Neuronal stem cell (in vitro differentiated cells): ENCODE measurements at regions not wholly inside any gene's neighbourhood (a gene's known extent, or its start where the extent isn't known, plus 50 kb on each side); places are given as distances from the start of the nearest gene placed in this dataset.

Experiments used
- DNase-seq: peaks from one replicate; pipeline ENCODE4 v3.0.0-alpha.2; 2013; ENCODE audit warnings: low spot score
- H2AFZ ChIP-seq: one replicate; pipeline ENCODE4 v1.6.1; 2013; ENCODE audit warnings: mild to moderate bottlenecking, low read length, inconsistent platforms
- H2AK5ac ChIP-seq: 2 replicates; pipeline ENCODE4 v1.6.1; 2013; ENCODE audit warnings: low read depth, mild to moderate bottlenecking, inconsistent platforms, low read length, moderate library complexity, mixed read lengths
- H2BK120ac ChIP-seq: 2 replicates; pipeline ENCODE4 v1.6.1; 2013; ENCODE audit warnings: low read depth, mild to moderate bottlenecking, inconsistent platforms, low read length, moderate library complexity, mixed read lengths
- H2BK12ac ChIP-seq: one replicate; pipeline ENCODE4 v1.6.1; 2013; ENCODE audit warnings: low read length, inconsistent platforms
- H2BK15ac ChIP-seq: 2 replicates; pipeline ENCODE4 v1.6.1; 2013; ENCODE audit warnings: mild to moderate bottlenecking, low read length, inconsistent platforms, mixed read lengths
- H2BK5ac ChIP-seq: one replicate; pipeline ENCODE4 v1.6.1; 2013; ENCODE audit warnings: inconsistent platforms, mild to moderate bottlenecking, low read length, moderate library complexity
- H3K14ac ChIP-seq: one replicate; pipeline ENCODE4 v1.6.1; 2013; ENCODE audit warnings: low read length, inconsistent platforms
- H3K18ac ChIP-seq: 2 replicates; pipeline ENCODE4 v1.6.1; 2013; ENCODE audit warnings: low read length, inconsistent platforms
- H3K23ac ChIP-seq: 2 replicates; pipeline ENCODE4 v1.6.1; 2013; ENCODE audit warnings: low read depth, mild to moderate bottlenecking, mixed read lengths, low read length, inconsistent platforms; ENCODE audit not compliant: poor library complexity
- H3K27ac ChIP-seq: replicated peaks from 3 replicates; pipeline ENCODE4 v1.5.1; 2013; ENCODE audit warnings: low read length, inconsistent platforms
- H3K27me3 ChIP-seq, 3 experiments: 2 replicates each; pipeline ENCODE4 v1.6.1; 2013; ENCODE audit warnings: low read length in 3 of 3, mild to moderate bottlenecking in 2 of 3, inconsistent platforms in 1 of 3, low read depth in 1 of 3, mixed read lengths in 1 of 3, moderate library complexity in 1 of 3; ENCODE audit not compliant: control insufficient read depth in 3 of 3, insufficient read depth in 3 of 3
- H3K36me3 ChIP-seq, 2 donors: replicated peaks in 1 of 2; 2 replicates each; pipeline ENCODE4 v1.6.1; 2013; ENCODE audit warnings: low read length in 2 of 2; ENCODE audit not compliant: control insufficient read depth in 2 of 2, insufficient read depth in 2 of 2
- H3K4ac ChIP-seq: 2 replicates; pipeline ENCODE4 v1.6.1; 2013; ENCODE audit warnings: inconsistent platforms, mild to moderate bottlenecking, low read length, moderate library complexity
- H3K4me1 ChIP-seq, 2 donors: 1 replicate in 1 of 2; 2 replicates in 1 of 2; pipeline ENCODE4 v1.6.1; 2013; ENCODE audit warnings: low read length in 2 of 2, low read depth in 1 of 2; ENCODE audit not compliant: control insufficient read depth in 2 of 2, insufficient read depth in 1 of 2
- H3K4me2 ChIP-seq: one replicate; pipeline ENCODE4 v1.6.1; 2013; ENCODE audit warnings: mild to moderate bottlenecking, low read length, inconsistent platforms; ENCODE audit not compliant: insufficient read depth, poor library complexity, severe bottlenecking
- H3K4me3 ChIP-seq, 2 donors: 2 replicates each; pipeline ENCODE4 v1.5.1; 2013; ENCODE audit warnings: low read length in 2 of 2, mild to moderate bottlenecking in 2 of 2, inconsistent platforms in 1 of 2, moderate library complexity in 1 of 2
- H3K79me1 ChIP-seq: one replicate; pipeline ENCODE4 v1.6.1; 2013; ENCODE audit warnings: low read depth, mild to moderate bottlenecking, inconsistent platforms, low read length, moderate library complexity
- H3K9ac ChIP-seq: one replicate; pipeline ENCODE4 v1.6.1; 2013; ENCODE audit warnings: mild to moderate bottlenecking, low read depth, low read length, inconsistent platforms; ENCODE audit not compliant: poor library complexity
- H3K9me3 ChIP-seq, 2 donors: replicated peaks in 1 of 2; 2 replicates each; pipeline versions ENCODE3 to v1.6.1; 2013; ENCODE audit warnings: low read length in 2 of 2, mild to moderate bottlenecking in 2 of 2, inconsistent platforms in 1 of 2, low read depth in 1 of 2, mixed read lengths in 1 of 2, moderate library complexity in 1 of 2; ENCODE audit not compliant: control insufficient read depth in 2 of 2, insufficient read depth in 1 of 2
- H4K8ac ChIP-seq: one replicate; pipeline ENCODE4 v1.6.1; 2013; ENCODE audit warnings: low read depth, mild to moderate bottlenecking, inconsistent platforms, low read length, moderate library complexity
- H4K91ac ChIP-seq: one replicate; pipeline ENCODE4 v1.6.1; 2013; ENCODE audit warnings: low read length, low read depth, mild to moderate bottlenecking, inconsistent platforms; ENCODE audit not compliant: poor library complexity
- WGBS, 2 donors: extraction: QIAGEN DNeasy Blood & Tissue Kit; methylation state at CpG; one replicate each; pipeline ENCODE4 v1.1.7; 2013; ENCODE audit warnings: missing lambda C conversion rate in 2 of 2, mixed read lengths in 1 of 2; ENCODE audit not compliant: insufficient read length in 2 of 2, insufficient replicate concordance in 1 of 2; ENCODE audit errors: extremely low coverage in 2 of 2; 5-methylcytosine and 5-hydroxymethylcytosine counted together

DNA sequence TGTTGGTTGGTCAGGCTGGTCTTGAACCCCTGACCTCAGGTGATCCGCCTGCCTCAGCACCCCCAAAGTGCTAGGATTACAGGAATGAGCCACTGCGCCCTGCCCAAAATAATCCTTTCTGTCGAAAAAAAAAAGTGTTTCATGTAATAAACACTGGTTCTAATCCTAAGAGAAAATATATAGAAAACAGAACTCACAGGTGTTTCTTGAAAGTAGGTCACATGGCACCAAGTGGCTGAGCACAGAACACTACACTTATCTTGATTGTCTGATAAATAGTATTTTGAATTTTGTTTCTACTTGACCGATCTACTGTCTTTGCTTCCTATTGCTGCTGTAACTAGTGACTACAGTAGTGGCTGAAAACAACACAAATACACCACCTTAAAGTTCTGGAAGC, 87.6 kb upstream of the SOD1 start:
- Histone ChIP-seq H2BK12ac (no peak overlapping the region), H3K36me3 (no peaks in the 10 kb centered on the region), H3K4me3 (no peak overlapping the region), H3K18ac (no peak overlapping the region), H3K79me1 (no peaks in the 10 kb centered on the region), H3K4me2 (no peak overlapping the region), H2AK5ac (no peak overlapping the region), H3K9me3 (peaks cover 3 to 8% of the 10 kb centered on the region in 2 donors), H2AFZ (no peak overlapping the region), H3K14ac (no peak overlapping the region), H3K4ac (no peak overlapping the region), H3K27me3 (no peaks in the 10 kb centered on the region), H3K23ac (no peak overlapping the region), H2BK5ac (no peak overlapping the region), H3K27ac (no peak overlapping the region), H3K4me1 (no peaks in the 10 kb centered on the region), H3K9ac (no peak overlapping the region), H2BK120ac (no peak overlapping the region), H4K8ac (no peak overlapping the region), H2BK15ac (no peak overlapping the region), H4K91ac (no peak overlapping the region)
- no CpG with 5 or more reads among the region's 4 CpGs for WGBS, 2 donors
- DNase-seq: no peak

DNA sequence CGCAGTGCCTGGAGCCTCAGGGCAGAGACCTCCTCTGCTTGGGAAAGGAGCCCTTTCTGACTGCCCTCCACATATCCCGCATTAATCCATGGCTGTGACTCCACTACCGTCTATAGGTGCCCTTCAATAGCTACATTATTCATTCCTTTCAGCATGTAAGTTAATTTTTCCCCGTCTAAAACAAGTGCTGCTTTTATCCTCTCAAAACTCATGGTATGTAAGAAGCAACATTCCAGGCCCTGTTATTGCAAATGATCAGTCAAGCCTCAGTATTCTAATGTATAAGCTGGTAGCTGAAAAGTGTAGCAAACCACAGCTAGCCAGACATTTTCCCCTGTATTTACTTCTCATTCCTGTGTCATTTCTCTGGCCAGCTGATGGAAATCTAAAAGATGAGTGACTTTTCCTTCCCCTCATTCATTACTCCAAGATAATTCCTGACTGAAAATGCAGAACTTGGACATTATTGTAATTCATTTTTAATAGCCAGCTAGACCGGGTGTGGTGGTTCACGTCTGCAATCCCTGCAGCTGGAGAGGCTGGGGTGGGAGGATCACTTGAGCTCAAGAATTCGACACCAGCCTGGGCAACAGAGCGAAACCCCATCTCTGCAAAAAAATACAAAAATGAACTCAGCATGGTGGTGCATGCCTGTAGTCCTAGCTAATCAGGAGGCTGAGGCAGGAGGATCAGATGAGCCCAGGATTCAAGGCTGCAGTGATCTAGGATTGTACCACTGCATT, 88.5 kb upstream of the SOD1 start:
- Histone ChIP-seq H2BK5ac (no peak overlapping the region), H4K91ac (no peak overlapping the region), H3K9me3 (peaks cover 3 to 8% of the 10 kb centered on the region in 2 donors), H3K14ac (no peak overlapping the region), H3K27ac (no peak overlapping the region), H3K27me3 (no peaks in the 10 kb centered on the region), H2AFZ (no peak overlapping the region), H2BK120ac (no peak overlapping the region), H3K4me2 (no peak overlapping the region), H3K23ac (no peak overlapping the region), H3K18ac (no peak overlapping the region), H3K9ac (no peak overlapping the region), H2AK5ac (no peak overlapping the region), H2BK15ac (no peak overlapping the region), H3K36me3 (no peaks in the 10 kb centered on the region), H3K79me1 (no peaks in the 10 kb centered on the region), H3K4me1 (peaks cover 0 to 4% of the 10 kb centered on the region in 2 donors), H2BK12ac (no peak overlapping the region), H4K8ac (no peak overlapping the region), H3K4ac (no peak overlapping the region), H3K4me3 (no peak overlapping the region)
- no peak for DNase-seq
- no CpG with 5 or more reads among the region's 8 CpGs for WGBS, 2 donors

DNA sequence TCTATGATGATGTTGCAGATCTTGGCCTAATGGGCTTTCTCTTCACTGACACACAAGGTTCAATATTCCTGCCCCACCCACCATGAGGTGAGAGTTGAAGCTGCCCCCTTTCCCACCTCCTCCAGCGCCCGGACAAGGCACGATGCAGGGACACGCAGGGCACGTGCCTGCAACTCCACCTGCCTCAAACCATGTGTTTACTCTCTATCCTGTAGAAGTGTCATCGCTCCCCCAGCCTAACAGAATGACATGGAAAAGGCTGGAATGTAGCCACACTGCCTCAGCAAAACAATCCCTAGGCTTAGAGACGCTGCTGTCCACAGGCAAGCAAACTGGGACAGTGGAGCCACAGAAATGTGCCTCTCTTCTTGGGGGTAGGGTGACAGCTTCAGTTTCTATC, 92.9 kb upstream of the SOD1 start:
- Histone ChIP-seq H2BK120ac (no peak overlapping the region), H3K27ac (no peak overlapping the region), H3K23ac (no peak overlapping the region)

DNA sequence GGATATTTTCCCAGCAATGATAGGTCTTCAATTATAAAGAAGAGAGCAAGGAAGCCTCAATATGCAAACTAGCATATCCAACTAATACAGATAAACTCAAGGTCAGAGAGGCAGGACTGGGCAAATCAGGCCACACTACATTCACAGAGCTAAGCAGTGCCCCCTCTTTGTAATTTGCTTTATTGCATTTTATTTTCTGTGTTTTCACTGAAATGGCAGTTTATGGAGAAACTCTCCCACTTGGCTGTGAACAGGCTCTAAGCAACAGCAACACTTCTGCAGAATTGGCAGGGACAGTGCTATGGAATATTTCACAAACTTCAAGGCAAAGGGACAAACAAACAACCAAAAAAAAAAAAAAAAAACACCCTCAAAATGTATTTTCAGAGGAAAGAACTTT, 93.4 kb upstream of the SOD1 start:
- H2BK5ac ChIP-seq: no peak overlapping the region
- H3K79me1 ChIP-seq: no peaks in the 10 kb centered on the region
- no peaks in the 10 kb centered on the region for H3K9me3 ChIP-seq
- H3K9ac ChIP-seq: no peak overlapping the region
- no peak for DNase-seq
- H3K4ac ChIP-seq: no peak overlapping the region
- H2BK12ac ChIP-seq: no peak overlapping the region
- H3K4me3 ChIP-seq: no peak overlapping the region
- H2BK15ac ChIP-seq: no peak overlapping the region
- no peak overlapping the region for H3K27ac ChIP-seq
- no peak overlapping the region for H4K8ac ChIP-seq
- no peak overlapping the region for H2AFZ ChIP-seq
- peaks cover 0 to 4% of the 10 kb centered on the region in 2 donors for H3K4me1 ChIP-seq
- no peak overlapping the region for H3K14ac ChIP-seq
- H3K23ac ChIP-seq: no peak overlapping the region
- H3K18ac ChIP-seq: no peak overlapping the region
- no peaks in the 10 kb centered on the region for H3K36me3 ChIP-seq
- no peak overlapping the region for H3K4me2 ChIP-seq
- H3K27me3 ChIP-seq: no peaks in the 10 kb centered on the region
- H4K91ac ChIP-seq: no peak overlapping the region
- no peak overlapping the region for H2AK5ac ChIP-seq
- no peak overlapping the region for H2BK120ac ChIP-seq

More for the DNA sequence above, 92.9 kb upstream of the SOD1 start:
- no peak overlapping the region for H2BK12ac ChIP-seq
- peaks cover 0 to 4% of the 10 kb centered on the region in 2 donors for H3K4me1 ChIP-seq
- no peak overlapping the region for H3K14ac ChIP-seq
- no peak overlapping the region for H3K18ac ChIP-seq
- no peaks in the 10 kb centered on the region for H3K79me1 ChIP-seq
- peak overlapping the region; percentile 51 for H3K9ac ChIP-seq
- no peak for DNase-seq
- no peak overlapping the region for H4K8ac ChIP-seq
- H2AK5ac ChIP-seq: no peak overlapping the region
- no peak overlapping the region for H3K4me3 ChIP-seq
- no peak overlapping the region for H3K4me2 ChIP-seq
- no peak overlapping the region for H2BK5ac ChIP-seq
- H4K91ac ChIP-seq: no peak overlapping the region
- no peaks in the 10 kb centered on the region for H3K36me3 ChIP-seq
- H3K9me3 ChIP-seq: no peaks in the 10 kb centered on the region
- no peak overlapping the region for H2AFZ ChIP-seq
- no peaks in the 10 kb centered on the region for H3K27me3 ChIP-seq
- no peak overlapping the region for H2BK15ac ChIP-seq
- no CpG with 5 or more reads among the region's 7 CpGs for WGBS, 2 donors
- H3K4ac ChIP-seq: no peak overlapping the region
